ENCODE measurements at regions not wholly inside any gene's neighbourhood (a gene's known extent, or its start where the extent isn't known, plus 50 kb on each side); places are given as distances from the start of the nearest gene placed in this dataset.

- in situ Hi-C loops (cut with MboI), result no loop called here
- SMC1A ChIA-PET (ENCODE audit: uncharacterized antibody, unreplicated experiment), result no interaction called here
- Histone ChIP-seq H3K4me2 (ENCODE audit: control insufficient read depth, insufficient read depth) (no peak overlapping the region), H3K4me3 (no peak overlapping the region), H3K36me3 (ENCODE audit: control insufficient read depth in 2 of 2, insufficient read depth in 2 of 2, low read length in 1 of 2) (no peaks in the 10 kb centered on the region), H3K27ac (ENCODE audit: control insufficient read depth, insufficient read depth) (no peak overlapping the region), H3K4me1 (ENCODE audit: control insufficient read depth, insufficient read depth, low read length) (no peaks in the 10 kb centered on the region), H4K20me1 (ENCODE audit: control insufficient read depth, insufficient read depth) (no peaks in the 10 kb centered on the region), H2AFZ (ENCODE audit: control insufficient read depth, low read depth, low read length) (no peak overlapping the region), H3K9me3 (replicated peaks; ENCODE audit: control insufficient read depth, insufficient read depth, low read length) (no peaks in the 10 kb centered on the region), H3K79me2 (ENCODE audit: control insufficient read depth, insufficient read depth, low read length) (no peaks in the 10 kb centered on the region), H3K27me3 (replicated peaks in 1 of 2; ENCODE audit: control insufficient read depth in 2 of 2, insufficient read depth in 2 of 2, low read length in 1 of 2) (no peaks in the 10 kb centered on the region), H3K9ac (ENCODE audit: control insufficient read depth, insufficient read depth, low read length) (no peak overlapping the region)
- WGBS (ENCODE audit: insufficient coverage, insufficient replicate concordance, low lambda C conversion rate, missing lambda C conversion rate), result 60% methylated on average over 16 of the region's 16 CpGs
- no peak for ATAC-seq
- intact Hi-C loops (cut with micrococcal nuclease; ENCODE audit: unreplicated experiment), result no loop called here
- no peak for FAIRE-seq
- POLR2A ChIA-PET, result no interaction called here
- no peak for TF ChIP-seq MLLT1 (IDR thresholded peaks at IDR 0.05)
- TF ChIP-seq ELK1 (IDR thresholded peaks at IDR 0.05; ENCODE audit: low read depth, low read length), result no peak
- no peak for TF ChIP-seq ATF3 (IDR thresholded peaks at IDR 0.05; ENCODE audit: borderline replicate concordance, extremely low read depth, low read depth, low read length)
- no peak for TF ChIP-seq SKIL (IDR thresholded peaks at IDR 0.05; ENCODE audit: low read depth, poor library complexity, severe bottlenecking)
- no peak for TF ChIP-seq LARP7 (IDR thresholded peaks at IDR 0.05)
- no peak for TF ChIP-seq SRF (IDR thresholded peaks at IDR 0.05; ENCODE audit: low read depth in 2 of 2, low read length in 2 of 2)
- TF ChIP-seq RUNX3 (IDR thresholded peaks at IDR 0.05; ENCODE audit: low read length), result no peak
- TF ChIP-seq GABPA (IDR thresholded peaks at IDR 0.05; ENCODE audit: low read depth), result no peak
- no peak for TF ChIP-seq ZNF622 (IDR thresholded peaks at IDR 0.05)
- TF ChIP-seq SMAD1 (IDR thresholded peaks at IDR 0.05; ENCODE audit: low read depth, partially characterized antibody), result no peak
- no peak for TF ChIP-seq NR2F1 (conservative IDR thresholded peaks at IDR 0.05)
- TF ChIP-seq MYC (IDR thresholded peaks at IDR 0.05; ENCODE audit: insufficient read depth, insufficient read length, insufficient replicate concordance, low read length, severe bottlenecking), result no peak
- no peak for TF ChIP-seq EP300 (IDR thresholded peaks at IDR 0.05; ENCODE audit: borderline replicate concordance in 1 of 2, control insufficient read depth in 1 of 2, low read depth in 2 of 2, low read length in 2 of 2)
- no peak for TF ChIP-seq PAX5 (IDR thresholded peaks at IDR 0.05; ENCODE audit: borderline replicate concordance, low read depth, low read length)
- no peak for TF ChIP-seq ZNF207 (IDR thresholded peaks at IDR 0.05; ENCODE audit: borderline replicate concordance)
- no peak for TF ChIP-seq E2F8 (IDR thresholded peaks at IDR 0.05; ENCODE audit: low read depth, partially characterized antibody)
- no peak for TF ChIP-seq CHD2 (IDR thresholded peaks at IDR 0.05; ENCODE audit: borderline replicate concordance, low read depth, low read length)
- TF ChIP-seq CREB1 (IDR thresholded peaks at IDR 0.05; ENCODE audit: low read depth), result no peak
- no peak for DNase-seq (ENCODE audit: low read depth, low spot score)
- CTCF ChIA-PET, result interaction anchor here (1.1 to 1.3 kb wide), 2 partner anchors 23 to 38 kb away, joined by 3 to 5 read pairs; no protein-coding TSS in a partner anchor
- no TSS peak for BruUV-seq (replicated peaks)
- RAD21 ChIA-PET (ENCODE audit: unreplicated experiment), result no interaction called here
Observed at GRCh38 chr21:31543191-31543590, 116.3 kb upstream of the SOD1 start.
